ENCODE measurements at regions not wholly inside any gene's neighbourhood (a gene's known extent, or its start where the extent isn't known, plus 50 kb on each side); places are given as distances from the start of the nearest gene placed in this dataset.

DNA sequence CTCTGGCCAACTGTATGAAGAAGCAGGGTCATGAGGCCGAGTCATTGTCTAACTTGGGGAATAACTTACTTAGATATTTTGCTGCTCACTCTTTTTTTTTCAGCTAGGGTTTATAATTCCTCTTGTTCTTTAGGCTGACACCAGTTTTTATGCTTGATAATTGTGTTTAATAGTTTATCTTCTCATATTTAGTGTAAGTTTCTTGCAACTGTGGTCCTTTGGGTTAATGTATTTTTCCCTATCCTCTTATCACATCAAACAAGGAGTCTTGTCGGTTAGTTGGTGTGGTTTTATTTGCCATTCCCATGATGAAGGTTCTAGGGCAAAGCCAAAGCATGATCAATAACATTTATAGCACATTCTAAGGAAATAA, 204.6 kb downstream of the NUFIP1 start (continued):
- no peak for TF ChIP-seq ZNF510 (tag by site-specific recombination; IDR thresholded peaks at IDR 0.05; ENCODE audit: insufficient replicate concordance)

DNA sequence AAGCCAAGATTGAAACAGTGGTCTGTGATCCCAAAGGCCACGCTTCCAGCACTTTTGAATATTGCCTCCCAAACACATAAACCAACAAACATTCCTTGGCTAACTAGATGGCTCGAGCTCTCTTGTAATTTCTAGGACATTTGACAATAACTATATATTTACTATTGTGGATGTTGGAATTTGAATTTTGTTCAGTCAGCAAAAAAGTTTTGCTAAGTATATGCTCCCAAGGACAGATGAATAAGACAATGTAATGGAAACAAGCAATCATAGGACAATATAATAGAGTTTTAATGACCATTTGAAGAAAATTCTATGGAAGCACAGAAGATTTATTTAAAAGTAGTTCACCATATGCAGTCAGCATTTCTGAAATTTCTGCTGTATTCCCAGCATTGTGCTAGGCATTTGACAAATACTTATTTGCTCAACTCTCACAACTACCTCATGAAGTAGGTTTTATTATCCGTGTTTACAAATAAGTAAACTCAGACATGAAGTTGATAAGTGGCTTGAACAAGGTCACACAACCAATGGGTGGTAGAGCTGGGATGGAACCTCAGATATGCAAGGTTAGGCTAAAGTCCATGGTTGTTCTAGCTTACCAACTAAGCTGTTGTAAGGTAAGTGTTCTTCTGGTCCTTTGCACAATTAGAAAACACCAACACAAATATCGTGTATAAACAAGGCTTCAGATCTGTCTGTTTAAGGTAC, 205.1 kb downstream of the NUFIP1 start:
- no peak overlapping the region for H3K27ac ChIP-seq (ENCODE audit: extremely low read depth, low read depth, low read length)
- POLR2A ChIA-PET = no interaction called here
- H3K36me3 ChIP-seq (ENCODE audit: control insufficient read depth in 2 of 2, insufficient read depth in 1 of 2, low read length in 2 of 2) = no peaks in the 10 kb centered on the region
- H3K4me3 ChIP-seq (ENCODE audit: low read depth, low read length) = no peak overlapping the region
- no peaks in the 10 kb centered on the region for H3K9me3 ChIP-seq (ENCODE audit: control insufficient read depth, insufficient read depth, low read depth, low read length)
- TF ChIP-seq ZNF112 (tag by site-specific recombination; IDR thresholded peaks at IDR 0.05) (no peak), KLF16 (tag by site-specific recombination; IDR thresholded peaks at IDR 0.05) (no peak), ZNF423 (tag by site-specific recombination; IDR thresholded peaks at IDR 0.05) (no peak), ZNF701 (tag by site-specific recombination; IDR thresholded peaks at IDR 0.05) (no peak), ZNF394 (tag by site-specific recombination; IDR thresholded peaks at IDR 0.05; ENCODE audit: borderline replicate concordance) (no peak), RBAK (tag by site-specific recombination; IDR thresholded peaks at IDR 0.05) (no peak), ZNF529 (tag by site-specific recombination; IDR thresholded peaks at IDR 0.05; ENCODE audit: insufficient replicate concordance) (no peak)
- TF ChIP-seq, protein P1, sequence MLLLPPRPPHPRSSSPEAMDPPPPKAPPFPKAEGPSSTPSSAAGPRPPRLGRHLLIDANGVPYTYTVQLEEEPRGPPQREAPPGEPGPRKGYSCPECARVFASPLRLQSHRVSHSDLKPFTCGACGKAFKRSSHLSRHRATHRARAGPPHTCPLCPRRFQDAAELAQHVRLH (tag by site-specific recombination; IDR thresholded peaks at IDR 0.05) = no peak
- CTCF ChIA-PET = no interaction called here
- H3K4me1 ChIP-seq (ENCODE audit: control insufficient read depth, insufficient read depth, low read length) = no peaks in the 10 kb centered on the region

DNA sequence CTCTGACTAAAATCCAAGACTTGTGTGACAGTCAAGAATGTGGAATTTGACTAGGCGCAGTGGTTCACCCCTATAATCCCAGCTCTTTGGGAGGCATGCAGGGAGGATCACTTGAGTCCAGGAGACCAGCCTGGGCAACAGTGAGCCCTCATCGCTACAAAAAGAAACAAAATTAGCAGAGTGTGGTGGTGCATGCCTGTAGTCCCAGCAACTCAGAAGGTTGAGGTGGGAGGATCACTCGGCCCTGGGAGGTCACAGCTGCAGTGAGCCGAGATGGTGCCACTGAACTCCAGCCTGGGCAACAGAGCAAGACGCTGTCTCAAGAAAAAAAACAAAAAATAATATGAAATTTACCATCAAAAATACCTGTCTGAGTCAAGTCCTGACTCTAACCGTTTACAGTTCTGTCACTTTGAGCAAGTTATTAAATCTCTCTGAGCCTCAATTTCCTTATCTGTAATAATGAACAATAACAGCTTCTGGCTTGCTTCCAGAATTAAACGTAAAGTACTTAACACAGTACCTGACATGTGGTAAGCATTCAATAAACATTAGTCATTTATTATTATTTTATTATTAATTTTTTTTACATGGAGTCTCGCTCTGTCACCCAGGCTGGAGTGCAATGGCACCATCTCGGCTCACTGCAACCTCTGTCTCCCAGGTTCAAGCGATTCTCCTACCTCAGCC, 204.6 kb upstream of the TSC22D1 start:
- CTCF ChIA-PET = no interaction called here
- Histone ChIP-seq H3K4me3 (ENCODE audit: low read depth, low read length) (no peak overlapping the region), H3K36me3 (ENCODE audit: control insufficient read depth in 2 of 2, insufficient read depth in 1 of 2, low read length in 2 of 2) (no peaks in the 10 kb centered on the region), H3K4me1 (ENCODE audit: control insufficient read depth, insufficient read depth, low read length) (no peaks in the 10 kb centered on the region), H3K27ac (ENCODE audit: extremely low read depth, low read depth, low read length) (no peak overlapping the region), H3K9me3 (ENCODE audit: control insufficient read depth, insufficient read depth, low read depth, low read length) (no peaks in the 10 kb centered on the region)
- POLR2A ChIA-PET = no interaction called here
- TF ChIP-seq ZNF354C (tag by site-specific recombination; IDR thresholded peaks at IDR 0.05; ENCODE audit: borderline replicate concordance, low read depth) (no peak), GLIS1 (tag by site-specific recombination; IDR thresholded peaks at IDR 0.05) (no peak), ZNF621 (tag by site-specific recombination; IDR thresholded peaks at IDR 0.05) (no peak), ZNF658 (tag by site-specific recombination; IDR thresholded peaks at IDR 0.05) (no peak), ZNF791 (tag by site-specific recombination; IDR thresholded peaks at IDR 0.05) (no peak), ZNF184 (tag by site-specific recombination; IDR thresholded peaks at IDR 0.05) (no peak), ZNF132 (tag by site-specific recombination; IDR thresholded peaks at IDR 0.05; ENCODE audit: borderline replicate concordance) (no peak), ZFHX2 (tag by site-specific recombination; conservative IDR thresholded peaks at IDR 0.05) (no peak), HOXC10 (CRISPR knock-in tag; IDR thresholded peaks at IDR 0.05) (no peak), SP7 (tag by site-specific recombination; IDR thresholded peaks at IDR 0.05) (no peak), ZNF350 (tag by site-specific recombination; IDR thresholded peaks at IDR 0.05) (no peak), ZNF548 (tag by site-specific recombination; IDR thresholded peaks at IDR 0.05) (no peak), ZNF433 (tag by site-specific recombination; IDR thresholded peaks at IDR 0.05; ENCODE audit: low read depth) (no peak), ZNF335 (tag by site-specific recombination; conservative IDR thresholded peaks at IDR 0.05) (no peak)
- TF ChIP-seq, protein P2, sequence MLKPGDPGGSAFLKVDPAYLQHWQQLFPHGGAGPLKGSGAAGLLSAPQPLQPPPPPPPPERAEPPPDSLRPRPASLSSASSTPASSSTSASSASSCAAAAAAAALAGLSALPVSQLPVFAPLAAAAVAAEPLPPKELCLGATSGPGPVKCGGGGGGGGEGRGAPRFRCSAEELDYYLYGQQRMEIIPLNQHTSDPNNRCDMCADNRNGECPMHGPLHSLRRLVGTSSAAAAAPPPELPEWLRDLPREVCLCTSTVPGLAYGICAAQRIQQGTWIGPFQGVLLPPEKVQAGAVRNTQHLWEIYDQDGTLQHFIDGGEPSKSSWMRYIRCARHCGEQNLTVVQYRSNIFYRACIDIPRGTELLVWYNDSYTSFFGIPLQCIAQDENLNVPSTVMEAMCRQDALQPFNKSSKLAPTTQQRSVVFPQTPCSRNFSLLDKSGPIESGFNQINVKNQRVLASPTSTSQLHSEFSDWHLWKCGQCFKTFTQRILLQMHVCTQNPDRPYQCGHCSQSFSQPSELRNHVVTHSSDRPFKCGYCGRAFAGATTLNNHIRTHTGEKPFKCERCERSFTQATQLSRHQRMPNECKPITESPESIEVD (tag by site-specific recombination; IDR thresholded peaks at IDR 0.05) = no peak
